HG03025 (cell line): ENCODE measurements at regions not wholly inside any gene's neighbourhood (a gene's known extent, or its start where the extent isn't known, plus 50 kb on each side); places are given as distances from the start of the nearest gene placed in this dataset.

Experiments
- ATAC-seq: cut with Tn5 transposase; IDR thresholded peaks from one replicate; pipeline ENCODE4 v1.9.1; 2021; ENCODE audit warnings: mild to moderate bottlenecking, moderate library complexity; ENCODE audit not compliant: unreplicated experiment, low FRiP score

DNA sequence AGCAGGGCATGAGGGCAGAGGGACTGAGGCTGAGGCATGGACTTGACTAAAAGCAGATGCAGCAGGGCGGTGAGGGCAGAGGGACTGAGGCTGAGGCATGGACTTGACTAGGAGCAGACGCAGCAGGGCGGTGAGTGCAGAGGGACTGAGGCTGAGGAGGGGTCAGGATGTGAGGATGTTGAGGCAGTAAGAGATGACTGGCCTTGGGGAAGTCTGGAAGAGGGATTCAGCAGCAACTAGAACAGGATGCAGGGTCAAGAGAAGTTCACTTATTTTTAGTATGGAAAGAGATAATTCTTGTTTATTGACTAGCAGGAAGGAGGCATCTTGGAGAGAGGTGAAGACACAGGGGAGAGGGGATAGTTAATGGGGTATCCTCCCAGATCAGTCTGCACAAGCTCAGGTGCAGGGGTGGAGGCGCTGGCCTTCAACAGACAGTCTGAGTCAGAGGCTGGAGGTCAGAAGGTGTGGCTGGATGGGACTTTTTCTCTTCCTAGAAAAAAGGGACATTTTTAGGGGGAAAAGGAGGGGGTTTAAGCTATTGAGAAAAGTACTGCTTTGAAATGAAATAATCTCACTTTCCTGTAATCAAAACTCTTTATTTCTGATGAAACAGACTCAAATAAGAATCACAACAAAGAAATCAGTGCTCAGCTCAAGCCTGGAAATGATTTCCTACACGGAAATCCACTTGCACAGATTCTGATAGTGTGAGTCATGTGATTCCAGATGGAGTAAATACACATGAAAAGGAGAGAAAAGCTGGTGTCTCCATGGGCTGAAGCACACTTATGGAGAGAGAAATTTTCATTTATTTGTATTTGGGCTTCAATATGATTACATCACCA, 130.9 kb downstream of the PALM2AKAP2 start:
- ATAC-seq = no peak

- no peak for ATAC-seq
Observed at GRCh38 chr9:109912082-109912582, 132.1 kb downstream of the PALM2AKAP2 start.

- ATAC-seq = no peak
Observed at GRCh38 chr9:109912726-109913460, 132.9 kb downstream of the PALM2AKAP2 start.

GRCh38 chr9:109913461-109913810, 133.4 kb downstream of the PALM2AKAP2 start:
- ATAC-seq = no peak

GRCh38 chr9:109914280-109915027, 134.5 kb downstream of the PALM2AKAP2 start:
- ATAC-seq = no peak

DNA sequence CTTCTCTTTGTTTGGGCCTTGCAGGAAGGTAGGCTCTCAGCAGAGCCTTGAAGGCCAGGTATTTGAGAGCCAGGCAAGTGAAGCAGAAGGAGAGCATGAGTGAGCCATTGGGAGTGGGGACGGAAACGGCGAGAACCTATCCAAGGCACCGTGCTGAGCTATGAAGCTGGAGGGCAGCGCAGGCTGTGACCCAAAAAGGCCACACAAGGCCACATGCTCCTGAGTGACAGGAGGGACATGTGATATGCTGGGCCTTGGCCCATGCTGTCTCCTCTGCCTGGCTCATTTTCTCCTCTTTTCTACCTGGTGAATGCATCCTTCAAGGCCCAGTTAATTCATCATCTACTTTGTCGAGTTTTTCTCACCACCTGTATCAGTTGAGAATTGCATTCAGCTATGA, 136.3 kb downstream of the PALM2AKAP2 start:
- no peak for ATAC-seq

DNA sequence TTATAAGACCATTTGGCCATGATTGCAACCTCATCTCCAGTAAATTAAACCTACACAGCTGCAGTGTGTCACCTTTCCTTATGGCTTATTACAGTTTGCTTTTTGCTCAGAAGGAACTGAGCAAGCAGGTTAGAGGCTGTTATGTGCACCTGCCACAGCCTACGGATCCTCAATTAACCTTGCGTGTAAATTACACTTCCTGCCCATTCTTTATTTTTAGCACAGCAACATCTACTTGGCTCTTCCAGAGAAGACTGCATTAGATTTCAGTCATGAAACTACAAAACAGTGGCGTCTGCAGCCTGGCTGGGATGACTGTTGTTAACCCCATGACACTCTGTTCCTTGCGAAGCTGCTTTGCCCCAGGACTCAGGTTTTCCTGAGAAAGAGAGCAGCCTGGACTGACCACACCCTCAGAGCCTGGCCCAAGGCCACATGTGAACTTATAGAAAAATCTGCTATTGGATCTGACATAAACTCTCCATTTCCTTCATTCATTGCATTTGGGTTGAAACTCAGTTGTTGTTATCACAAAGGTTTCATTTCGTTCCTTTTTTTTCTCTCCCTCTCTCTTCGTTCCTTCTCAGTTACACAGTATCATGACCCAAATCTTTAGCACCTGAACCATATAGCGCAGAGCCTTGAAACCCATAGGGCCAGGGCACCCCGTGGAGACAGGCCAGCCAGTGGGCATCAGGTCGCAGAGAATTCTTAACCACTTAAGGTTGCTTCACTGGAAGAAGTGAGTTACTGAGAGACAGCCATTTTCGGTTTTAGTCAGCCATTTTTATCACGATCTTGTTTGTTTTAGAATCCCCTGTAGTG, 138.6 kb downstream of the PALM2AKAP2 start:
- ATAC-seq = peak; percentile 66

GRCh38 chr9:109919736-109920408, 139.9 kb downstream of the PALM2AKAP2 start:
- no peak for ATAC-seq

GRCh38 chr9:109922617-109923470, 142.8 kb downstream of the PALM2AKAP2 start:
- ATAC-seq = no peak

GRCh38 chr9:109923471-109923760, 143.4 kb downstream of the PALM2AKAP2 start:
- no peak for ATAC-seq

DNA sequence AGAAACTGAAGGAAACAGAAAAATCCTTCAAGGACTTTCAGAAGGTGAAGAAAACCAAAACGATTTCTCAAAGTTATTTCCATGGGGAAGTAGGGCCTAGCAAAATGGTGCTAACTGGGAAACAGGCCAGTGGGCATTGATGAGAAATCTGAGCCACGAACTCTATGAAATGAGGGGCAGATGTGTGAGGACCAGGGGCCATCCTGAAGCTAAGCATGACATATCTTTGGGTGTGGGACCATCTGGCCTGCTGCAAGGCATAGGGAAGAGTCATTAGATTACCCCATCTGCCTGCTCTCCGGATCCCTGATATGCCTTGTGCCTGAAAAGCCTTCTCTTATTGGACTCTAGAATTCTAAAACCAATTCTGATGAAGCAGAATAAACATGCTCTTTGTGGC, 143.8 kb downstream of the PALM2AKAP2 start:
- no peak for ATAC-seq

DNA sequence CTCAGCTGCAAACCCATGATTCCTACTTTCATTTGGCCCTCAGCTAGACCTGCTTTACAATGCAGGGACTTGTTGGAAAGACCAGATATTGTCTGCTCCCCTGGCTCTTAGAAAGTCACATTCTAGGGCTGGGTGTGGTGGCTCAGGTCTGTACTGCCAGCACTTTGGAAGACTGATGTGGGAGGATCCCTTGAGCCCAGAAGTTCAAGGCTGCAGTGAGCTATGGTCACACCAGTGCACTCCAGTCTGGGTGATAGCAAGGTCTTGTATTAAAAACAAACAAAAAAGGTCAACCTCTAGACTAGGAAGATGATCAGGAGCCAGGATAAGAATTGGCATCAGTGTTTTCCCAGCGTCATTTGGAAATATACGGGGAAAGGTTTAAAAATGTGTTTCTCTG, 145.8 kb downstream of the PALM2AKAP2 start:
- no peak for ATAC-seq

DNA sequence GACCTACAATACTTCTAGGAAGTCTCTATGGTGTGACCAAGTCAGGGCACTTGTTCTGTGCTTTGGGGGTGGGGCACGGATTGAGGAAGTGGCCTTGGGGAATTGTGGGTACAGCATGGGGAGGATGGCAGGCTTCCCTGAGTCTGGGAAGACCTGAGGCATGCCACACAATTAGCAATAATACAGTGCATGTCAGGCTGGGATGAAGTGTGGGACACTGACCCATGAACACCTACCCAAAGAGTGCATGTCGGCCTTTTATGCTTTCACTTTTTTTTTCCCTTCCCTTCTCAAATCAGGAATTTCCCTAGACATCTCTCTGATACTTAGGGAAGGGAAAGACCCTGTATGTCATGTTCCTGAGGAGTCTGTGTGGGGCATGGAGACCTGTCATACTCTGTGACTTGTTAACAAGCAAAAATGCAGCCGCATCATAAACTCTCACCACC, 146.4 kb downstream of the PALM2AKAP2 start:
- ATAC-seq = no peak

- ATAC-seq = no peak
Observed at GRCh38 chr9:109931623-109932022, 151.6 kb downstream of the PALM2AKAP2 start.

GRCh38 chr9:109934136-109934856, 154.3 kb downstream of the PALM2AKAP2 start:
- ATAC-seq = no peak

DNA sequence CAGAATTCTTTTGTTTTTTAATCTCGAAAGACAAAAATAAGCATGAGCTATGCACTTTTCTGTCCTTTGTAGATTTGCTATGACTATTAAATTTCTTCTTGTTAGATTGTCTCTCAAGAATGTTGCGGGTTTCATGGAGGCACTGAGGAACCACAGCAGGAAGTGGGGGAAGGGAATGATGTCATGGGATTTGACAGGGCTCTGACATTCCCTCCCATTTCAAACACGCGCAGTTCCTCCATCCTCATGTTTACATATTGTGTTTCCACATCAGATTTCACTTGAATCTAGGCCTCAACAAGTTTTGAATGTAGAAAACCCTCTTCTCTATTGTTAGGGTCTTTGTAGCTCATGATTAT, 154.8 kb downstream of the PALM2AKAP2 start:
- no peak for ATAC-seq

DNA sequence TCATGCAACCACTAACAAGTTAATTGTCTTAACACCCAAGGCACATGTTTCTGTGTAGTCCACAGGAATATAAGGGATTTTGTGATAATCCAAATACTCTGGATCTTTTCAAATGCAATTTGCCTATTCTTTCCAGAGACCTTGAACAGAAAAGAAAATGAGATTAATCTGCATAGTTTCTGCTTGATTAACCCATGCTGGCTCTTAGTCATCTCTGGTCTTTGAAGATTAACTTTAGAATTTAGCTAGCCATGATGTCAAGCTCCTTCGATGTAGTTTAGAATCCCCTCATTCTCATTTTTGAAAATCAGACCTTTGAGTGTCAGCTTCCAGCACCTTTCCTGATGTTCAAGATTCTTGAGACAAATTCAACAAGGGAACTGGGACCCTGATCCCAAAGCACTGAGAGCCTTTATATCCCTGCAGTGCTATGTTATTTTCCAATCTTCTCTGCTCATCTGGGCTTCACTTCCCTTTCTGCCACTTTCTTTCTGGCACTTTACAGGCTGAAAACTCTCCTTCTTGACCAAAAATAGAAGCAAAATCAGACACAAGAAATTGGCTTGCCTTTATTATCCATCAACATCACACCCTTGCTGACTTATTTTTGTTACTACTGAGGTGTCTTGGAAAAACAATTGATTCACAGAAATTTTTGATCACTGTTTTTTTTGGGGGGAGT, 155.5 kb downstream of the PALM2AKAP2 start:
- no peak for ATAC-seq
